ENCODE measurements at regions not wholly inside any gene's neighbourhood (a gene's known extent, or its start where the extent isn't known, plus 50 kb on each side); places are given as distances from the start of the nearest gene placed in this dataset.
"Not testable (repeated sequence)": the region's sequence is repeated elsewhere in the genome, so short reads cannot be mapped to it uniquely, and the experiment has no call there.

- DNase-seq = no peak
These were observed 319.8 kb upstream of the NCKAP5 start for GRCh38 chr2:133888107-133888506.

DNA sequence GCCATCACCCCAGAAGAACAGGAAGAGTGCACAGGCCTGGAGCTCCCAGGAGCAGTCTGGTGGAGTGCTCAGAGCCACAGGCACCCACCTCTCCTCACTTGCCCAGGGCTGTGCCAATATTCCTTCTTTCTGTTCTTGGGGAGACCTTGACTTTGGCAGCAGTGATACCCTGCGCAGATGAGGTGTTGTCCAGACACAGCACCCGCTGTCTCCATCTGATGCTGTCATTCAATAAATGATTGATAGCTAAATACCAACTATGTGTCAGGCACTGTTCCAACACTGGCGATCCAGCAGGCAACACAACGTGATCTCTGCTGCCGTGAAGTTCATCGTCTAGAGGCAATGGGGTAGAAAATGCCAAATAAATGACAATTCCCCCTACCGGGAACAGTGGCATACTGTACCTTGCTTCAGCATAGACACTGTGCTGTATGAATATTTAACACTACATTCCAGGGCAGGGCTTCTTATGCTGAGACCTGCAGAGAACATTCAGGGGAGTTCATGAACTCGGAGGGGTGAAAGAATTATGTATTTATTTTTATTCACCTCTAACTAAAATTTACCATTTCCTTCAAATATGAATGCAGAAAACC is 320.5 kb upstream of the NCKAP5 start:
- no peak for DNase-seq

- DNase-seq = no peak
These were observed 324.2 kb upstream of the NCKAP5 start for GRCh38 chr2:133892352-133892913.

DNA sequence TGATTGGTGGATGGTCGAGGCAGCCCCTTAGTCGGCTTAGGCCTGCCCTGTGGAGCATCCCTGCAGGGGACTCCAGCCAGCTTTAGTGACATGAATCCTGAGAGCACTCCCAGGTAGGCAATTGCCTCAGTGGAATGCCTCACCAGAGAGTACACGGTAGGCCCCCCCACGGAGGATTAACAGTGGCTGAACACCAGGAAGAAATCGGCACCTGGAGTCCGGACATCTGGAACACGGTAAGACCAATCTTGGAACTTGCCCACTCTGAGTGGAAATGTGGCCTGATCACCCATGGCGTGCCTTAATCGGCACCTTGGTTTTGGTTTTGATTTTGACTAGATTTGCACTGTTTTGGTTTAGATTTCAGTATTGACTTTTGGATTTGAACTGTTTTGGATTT is 326.2 kb upstream of the NCKAP5 start:
- no peak for DNase-seq

- DNase-seq = not testable (repeated sequence)
These were observed 329.6 kb upstream of the NCKAP5 start for GRCh38 chr2:133897838-133898237.

DNA sequence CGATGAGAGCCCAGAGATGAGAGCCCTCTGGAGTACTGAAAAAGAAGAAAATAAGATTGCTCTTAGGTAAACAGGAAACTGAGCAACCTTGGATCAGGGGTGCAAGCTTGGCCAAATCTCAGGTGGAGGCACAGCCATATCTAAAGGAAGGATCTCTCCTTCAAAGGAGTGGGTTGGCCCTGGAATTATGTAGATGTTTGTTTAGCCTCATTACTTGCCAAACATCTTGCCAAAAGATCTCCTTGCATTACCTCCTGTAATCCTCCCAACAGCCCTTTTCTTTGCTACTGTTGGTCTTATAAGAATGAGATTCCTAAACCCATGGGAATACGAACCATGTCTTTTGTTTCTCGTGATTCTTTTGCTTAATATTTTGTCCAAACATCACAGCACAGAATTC is 332.6 kb upstream of the NCKAP5 start:
- no peak for DNase-seq

DNA sequence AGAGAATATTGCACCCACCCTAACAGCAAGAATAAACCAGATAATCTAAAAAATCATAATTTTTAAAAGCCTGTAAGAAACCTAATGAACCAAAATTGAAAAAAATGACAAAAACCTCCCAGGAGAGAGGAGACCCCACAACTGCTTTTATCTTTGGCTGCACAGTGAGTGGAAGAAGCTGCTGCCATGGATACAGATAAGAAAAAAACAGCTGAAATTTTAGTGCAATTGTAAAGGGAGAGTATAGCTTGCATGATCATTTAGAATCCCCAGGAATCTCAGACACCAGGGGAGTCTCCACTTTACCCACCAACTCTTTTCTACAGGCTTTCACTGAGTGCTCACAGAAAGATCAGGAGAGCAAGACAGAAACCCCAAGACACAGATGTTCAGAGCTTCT is 338.1 kb upstream of the NCKAP5 start:
- no peak for DNase-seq

GRCh38 chr2:133906926-133907325 is 338.7 kb upstream of the NCKAP5 start:
- no peak for DNase-seq

- no peak for DNase-seq
These were observed 339.9 kb upstream of the NCKAP5 start for GRCh38 chr2:133908171-133908570.

DNA sequence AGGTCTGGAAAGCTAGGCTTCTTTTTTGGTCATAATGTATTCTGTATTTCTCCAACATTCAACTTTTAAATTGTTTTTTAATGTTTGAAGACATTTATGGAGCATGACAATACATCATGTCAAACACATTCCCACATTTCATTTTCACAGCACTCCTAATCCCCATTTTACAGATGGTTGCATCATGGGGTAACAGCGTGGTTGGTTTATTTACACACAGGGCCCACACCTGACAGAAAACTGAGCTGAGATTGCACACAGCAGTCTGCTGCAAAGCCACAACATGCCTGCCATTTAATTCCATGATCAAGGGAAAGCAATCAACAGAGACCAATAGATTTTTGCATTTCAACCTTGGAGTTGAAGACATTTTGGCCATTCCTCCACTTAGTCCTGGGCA is 335.7 kb upstream of the MGAT5 start:
- DNase-seq = no peak

- DNase-seq = no peak
These were observed 334.6 kb upstream of the MGAT5 start for GRCh38 chr2:133919285-133919684.

GRCh38 chr2:133927894-133928293 is 326.0 kb upstream of the MGAT5 start:
- no peak for DNase-seq

GRCh38 chr2:133936096-133936495 is 317.8 kb upstream of the MGAT5 start:
- DNase-seq = no peak

DNA sequence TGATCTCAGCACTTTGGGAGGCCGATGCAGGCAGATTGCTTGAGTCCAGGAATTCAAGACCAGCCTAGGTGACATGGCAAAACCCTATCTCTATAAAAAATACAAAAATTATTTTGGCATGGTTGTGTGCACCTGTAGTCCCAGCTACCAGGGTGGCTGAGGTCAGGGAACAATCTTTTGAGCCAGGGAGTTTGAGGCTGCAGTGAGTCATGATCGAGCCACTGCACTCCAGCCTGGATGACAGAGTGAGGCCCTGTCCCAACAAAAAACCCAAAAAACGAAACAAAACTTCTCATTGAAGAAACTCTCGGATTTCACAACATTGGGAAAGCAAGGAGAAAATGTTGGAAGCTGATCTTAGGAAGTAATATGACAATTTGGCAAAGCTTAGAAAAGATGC is 317.3 kb upstream of the MGAT5 start:
- DNase-seq = no peak

DNA sequence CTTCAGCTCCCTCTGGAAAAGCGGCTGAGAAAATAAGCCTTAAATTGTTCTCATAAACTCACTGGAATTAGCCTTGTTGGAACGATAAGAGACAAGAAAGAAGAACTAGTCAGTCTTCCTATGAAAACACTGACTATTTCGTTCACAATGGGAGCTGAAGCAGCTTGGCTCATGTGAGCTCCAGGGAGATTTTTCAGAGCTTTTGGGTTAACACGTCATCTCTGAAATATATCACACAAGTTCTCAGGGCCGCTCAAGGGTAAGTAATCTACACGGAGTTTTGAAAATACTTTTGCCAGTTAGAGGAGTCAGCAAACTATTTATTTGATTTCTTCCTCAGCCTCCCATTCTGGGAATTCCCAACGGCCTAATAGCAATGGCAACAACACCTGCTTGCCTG is 316.2 kb upstream of the MGAT5 start:
- DNase-seq = no peak

- no peak for DNase-seq
These were observed 313.7 kb upstream of the MGAT5 start for GRCh38 chr2:133940134-133940533.

DNA sequence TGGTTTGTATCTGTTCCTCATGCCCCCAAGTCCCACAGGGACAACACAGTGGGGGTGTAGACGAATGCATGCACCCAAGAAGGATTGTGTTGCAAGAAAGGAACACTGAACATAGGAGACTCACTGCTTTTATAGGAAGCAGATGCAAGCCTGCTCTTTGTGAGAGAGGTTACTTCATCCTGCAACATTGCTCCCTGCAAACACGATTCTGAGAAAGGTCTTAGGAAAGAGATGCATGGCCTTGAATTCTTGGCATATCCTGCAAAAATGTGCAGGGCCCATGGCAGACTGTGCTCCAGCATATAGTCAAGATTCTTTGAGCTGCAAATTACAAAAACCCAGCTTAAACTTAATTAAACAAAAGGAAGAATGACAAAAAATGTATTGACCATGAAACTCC is 312.2 kb upstream of the MGAT5 start:
- DNase-seq = no peak

- DNase-seq = no peak
These were observed 311.5 kb upstream of the MGAT5 start for GRCh38 chr2:133942398-133942797.

- no peak for DNase-seq
These were observed 310.8 kb upstream of the MGAT5 start for GRCh38 chr2:133943108-133943507.

DNA sequence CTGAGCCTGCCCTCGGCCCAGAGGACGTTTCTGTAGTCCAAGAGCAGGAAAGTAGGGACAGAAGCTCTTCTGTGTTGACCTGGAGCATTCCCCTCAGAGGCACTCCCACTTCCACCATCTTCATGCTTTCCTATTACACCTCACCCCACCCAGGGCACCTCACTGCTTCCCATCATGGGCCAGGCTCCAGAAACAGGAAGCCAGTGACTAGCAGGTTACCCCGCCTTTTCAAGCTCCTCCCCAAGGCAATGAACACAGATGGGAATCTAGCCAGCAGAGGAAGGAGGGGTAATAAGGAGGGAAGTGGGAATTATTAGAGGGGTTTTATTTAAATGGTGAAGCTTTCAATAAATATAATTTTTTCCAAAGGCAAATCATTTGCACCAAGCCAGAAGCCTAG is 308.8 kb upstream of the MGAT5 start:
- DNase-seq = no peak

- DNase-seq = no peak
These were observed 306.8 kb upstream of the MGAT5 start for GRCh38 chr2:133947057-133947456.

- no peak for DNase-seq
These were observed 305.1 kb upstream of the MGAT5 start for GRCh38 chr2:133948610-133949290.

DNA sequence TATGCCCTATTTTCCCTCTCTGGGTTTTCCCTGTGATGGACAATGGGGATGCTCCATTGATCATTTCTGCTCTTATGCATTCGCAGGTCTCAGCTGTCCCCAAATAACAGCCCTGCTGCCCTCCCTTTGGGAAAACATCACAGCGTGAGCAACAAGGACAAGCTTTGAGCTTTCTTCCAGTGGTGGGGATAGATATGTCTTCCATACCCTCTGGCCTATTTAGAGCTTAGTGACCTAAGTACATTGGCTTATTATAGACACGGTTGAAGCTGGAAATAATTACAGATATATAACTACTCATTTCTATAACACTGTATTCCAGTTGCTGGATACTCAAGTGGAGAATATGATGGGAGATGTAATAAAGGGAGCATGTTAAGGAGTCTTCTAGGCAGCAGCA is 304.3 kb upstream of the MGAT5 start:
- DNase-seq = no peak

DNA sequence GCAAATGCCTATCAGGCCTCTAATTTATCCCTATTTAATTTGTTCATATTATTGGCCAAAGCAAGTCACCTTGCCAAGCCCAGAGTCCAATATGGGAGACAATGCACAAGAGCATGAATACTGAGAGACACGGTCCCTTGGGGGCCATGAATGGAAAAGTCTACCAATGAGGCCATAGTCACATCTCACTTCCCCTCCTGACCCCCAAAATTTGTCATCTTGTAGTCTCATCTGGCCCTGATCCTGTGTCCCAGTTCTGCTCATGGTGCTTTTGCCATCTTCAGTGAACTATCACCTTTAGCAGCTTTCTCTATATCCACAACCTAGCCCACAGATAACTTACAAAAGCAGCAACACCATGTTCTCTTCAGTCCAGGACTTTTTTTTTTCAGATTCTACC is 302.7 kb upstream of the MGAT5 start:
- DNase-seq = no peak

GRCh38 chr2:133952420-133952819 is 301.5 kb upstream of the MGAT5 start:
- DNase-seq = no peak

Measured in right hindlimb (tissue), 1 donor.